ENCODE measurements at regions not wholly inside any gene's neighbourhood (a gene's known extent, or its start where the extent isn't known, plus 50 kb on each side); places are given as distances from the start of the nearest gene placed in this dataset.

DNA sequence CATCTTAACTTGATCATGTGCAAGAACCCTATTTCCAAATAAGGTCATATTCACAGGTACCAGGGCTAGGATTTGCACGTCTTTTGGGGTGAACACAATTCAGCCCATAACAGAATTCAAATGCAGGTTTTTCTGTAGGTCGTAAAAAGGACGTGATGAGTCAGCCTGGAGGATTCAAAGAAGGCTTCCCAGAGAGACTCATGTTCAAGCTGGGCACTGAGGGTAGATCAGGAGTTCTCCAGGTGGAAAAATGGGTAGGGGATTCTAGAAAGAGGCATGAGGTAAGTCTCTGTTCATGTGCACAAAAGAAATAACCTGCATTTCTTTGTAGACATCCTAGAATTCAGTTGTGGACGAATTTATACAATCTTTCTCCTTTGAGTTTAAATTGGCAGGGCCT, 160.4 kb downstream of the RPS24 start:
- TF ChIP-seq POLR2A (IDR thresholded peaks at IDR 0.05) = no peak
- TF ChIP-seq, protein P1, sequence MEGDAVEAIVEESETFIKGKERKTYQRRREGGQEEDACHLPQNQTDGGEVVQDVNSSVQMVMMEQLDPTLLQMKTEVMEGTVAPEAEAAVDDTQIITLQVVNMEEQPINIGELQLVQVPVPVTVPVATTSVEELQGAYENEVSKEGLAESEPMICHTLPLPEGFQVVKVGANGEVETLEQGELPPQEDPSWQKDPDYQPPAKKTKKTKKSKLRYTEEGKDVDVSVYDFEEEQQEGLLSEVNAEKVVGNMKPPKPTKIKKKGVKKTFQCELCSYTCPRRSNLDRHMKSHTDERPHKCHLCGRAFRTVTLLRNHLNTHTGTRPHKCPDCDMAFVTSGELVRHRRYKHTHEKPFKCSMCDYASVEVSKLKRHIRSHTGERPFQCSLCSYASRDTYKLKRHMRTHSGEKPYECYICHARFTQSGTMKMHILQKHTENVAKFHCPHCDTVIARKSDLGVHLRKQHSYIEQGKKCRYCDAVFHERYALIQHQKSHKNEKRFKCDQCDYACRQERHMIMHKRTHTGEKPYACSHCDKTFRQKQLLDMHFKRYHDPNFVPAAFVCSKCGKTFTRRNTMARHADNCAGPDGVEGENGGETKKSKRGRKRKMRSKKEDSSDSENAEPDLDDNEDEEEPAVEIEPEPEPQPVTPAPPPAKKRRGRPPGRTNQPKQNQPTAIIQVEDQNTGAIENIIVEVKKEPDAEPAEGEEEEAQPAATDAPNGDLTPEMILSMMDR (IDR thresholded peaks at IDR 0.05 in 4 of 5, conservative IDR thresholded peaks at IDR 0.05 in 1 of 5) = no peak

All from gastrocnemius medialis (tissue), 4 donors.